ENCODE measurements at regions not wholly inside any gene's neighbourhood (a gene's known extent, or its start where the extent isn't known, plus 50 kb on each side); places are given as distances from the start of the nearest gene placed in this dataset.

GRCh38 chr16:27625050-27625697 is 75.2 kb downstream of the KATNIP start (continued):
- TF ChIP-seq ZBTB43 (CRISPR knock-in tag; conservative IDR thresholded peaks at IDR 0.05), result no peak
- TF ChIP-seq FOXA3 (CRISPR knock-in tag; IDR thresholded peaks at IDR 0.05), result peak; percentile 61
- no peak for TF ChIP-seq MAFF (IDR thresholded peaks at IDR 0.05; ENCODE audit: low read depth, low read length)
- TF ChIP-seq ATF7 (IDR thresholded peaks at IDR 0.05), result no peak
- TF ChIP-seq ATF7 (CRISPR knock-in tag; IDR thresholded peaks at IDR 0.05), result no peak
- TF ChIP-seq ZFP90 (CRISPR knock-in tag; IDR thresholded peaks at IDR 0.05; ENCODE audit: borderline replicate concordance), result no peak
- TF ChIP-seq ZNF142 (CRISPR knock-in tag; IDR thresholded peaks at IDR 0.05), result 0 out of 2 replicates have a peak, but pooled peaks have one; percentile 30
- no peak for TF ChIP-seq FUBP1 (CRISPR knock-in tag; IDR thresholded peaks at IDR 0.05; ENCODE audit: borderline replicate concordance)
- no peak for TF ChIP-seq JDP2 (CRISPR knock-in tag; IDR thresholded peaks at IDR 0.05; ENCODE audit: borderline replicate concordance)
- TF ChIP-seq PATZ1 (CRISPR knock-in tag; IDR thresholded peaks at IDR 0.05), result no peak
- peak; percentile 12; the same call in 1 of the 2 replicates for TF ChIP-seq PAXIP1 (CRISPR knock-in tag; conservative IDR thresholded peaks at IDR 0.05)

Measured in HepG2 (cell line).